GM12865 (cell line): ENCODE measurements at regions not wholly inside any gene's neighbourhood (a gene's known extent, or its start where the extent isn't known, plus 50 kb on each side); places are given as distances from the start of the nearest gene placed in this dataset.

ENCODE experiments used
- DNase-seq: peaks from one replicate; pipeline ENCODE4 v3.0.0; 2010; ENCODE audit warnings: low read depth
- H3K4me3 ChIP-seq: 2 replicates; pipeline ENCODE4 v1.5.1; 2011; ENCODE audit warnings: mild to moderate bottlenecking, low read depth, low read length, control low read depth
- TF ChIP-seq, protein P1 (sequence below): IDR thresholded peaks from 2 replicates; pipeline ENCODE4 v1.5.1; 2011; ENCODE audit warnings: low read length, control low read depth, low read depth, inconsistent platforms; ENCODE audit not compliant: insufficient read depth; ENCODE audit errors: missing control alignments

- TF ChIP-seq, protein P1, sequence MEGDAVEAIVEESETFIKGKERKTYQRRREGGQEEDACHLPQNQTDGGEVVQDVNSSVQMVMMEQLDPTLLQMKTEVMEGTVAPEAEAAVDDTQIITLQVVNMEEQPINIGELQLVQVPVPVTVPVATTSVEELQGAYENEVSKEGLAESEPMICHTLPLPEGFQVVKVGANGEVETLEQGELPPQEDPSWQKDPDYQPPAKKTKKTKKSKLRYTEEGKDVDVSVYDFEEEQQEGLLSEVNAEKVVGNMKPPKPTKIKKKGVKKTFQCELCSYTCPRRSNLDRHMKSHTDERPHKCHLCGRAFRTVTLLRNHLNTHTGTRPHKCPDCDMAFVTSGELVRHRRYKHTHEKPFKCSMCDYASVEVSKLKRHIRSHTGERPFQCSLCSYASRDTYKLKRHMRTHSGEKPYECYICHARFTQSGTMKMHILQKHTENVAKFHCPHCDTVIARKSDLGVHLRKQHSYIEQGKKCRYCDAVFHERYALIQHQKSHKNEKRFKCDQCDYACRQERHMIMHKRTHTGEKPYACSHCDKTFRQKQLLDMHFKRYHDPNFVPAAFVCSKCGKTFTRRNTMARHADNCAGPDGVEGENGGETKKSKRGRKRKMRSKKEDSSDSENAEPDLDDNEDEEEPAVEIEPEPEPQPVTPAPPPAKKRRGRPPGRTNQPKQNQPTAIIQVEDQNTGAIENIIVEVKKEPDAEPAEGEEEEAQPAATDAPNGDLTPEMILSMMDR = no peak
- peak; percentile 32 for DNase-seq
- H3K4me3 ChIP-seq = no peak overlapping the region
Measured at GRCh38 chr1:229092377-229093237, 178.3 kb upstream of the RAB4A start.

- no peak overlapping the region for H3K4me3 ChIP-seq
- no peak for DNase-seq
- TF ChIP-seq, protein P1 = no peak
Measured at GRCh38 chr1:229093238-229093540, 177.7 kb upstream of the RAB4A start.

- H3K4me3 ChIP-seq = no peak overlapping the region
- TF ChIP-seq, protein P1 = no peak
- DNase-seq = no peak
Measured at GRCh38 chr1:229093609-229094336, 177.1 kb upstream of the RAB4A start.

DNA sequence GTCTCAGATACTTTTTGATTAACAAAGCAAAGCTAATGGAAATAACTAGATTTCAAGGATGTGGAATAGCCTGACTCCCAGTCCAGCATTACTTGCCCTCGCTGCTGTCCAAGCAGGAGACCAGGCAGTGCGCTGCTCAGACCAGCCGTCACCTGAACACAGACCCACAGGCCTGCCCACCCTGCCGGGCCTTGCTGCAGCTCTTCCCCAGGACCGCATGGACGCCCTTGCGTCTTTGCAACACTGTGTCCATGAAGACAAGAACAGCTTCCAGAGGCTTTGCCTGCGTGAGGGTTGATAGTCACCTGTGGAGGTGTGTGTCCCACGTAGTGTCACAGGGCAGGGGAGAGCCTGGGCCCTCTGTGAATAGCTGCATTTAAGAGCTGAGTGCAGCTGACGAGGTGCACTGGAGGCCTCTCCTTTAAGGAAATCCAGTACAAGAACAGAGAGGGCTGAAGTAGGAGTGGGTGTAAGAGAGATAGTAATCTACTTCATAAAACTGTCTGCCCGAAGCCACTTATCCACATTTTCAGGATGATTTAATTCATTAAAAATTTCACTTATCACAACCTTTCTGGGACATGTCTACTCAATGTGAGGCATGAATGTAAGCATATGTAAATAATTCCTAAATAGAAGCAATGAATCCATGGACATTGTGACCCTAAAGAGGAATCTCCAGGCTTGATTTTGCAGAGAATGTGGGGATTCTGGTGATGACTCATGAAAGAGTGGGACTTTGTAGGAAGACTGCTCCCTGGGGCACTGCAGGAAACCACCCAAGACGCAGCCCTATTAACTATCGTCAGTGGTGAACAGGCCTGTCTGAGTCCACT lies 176.2 kb upstream of the RAB4A start:
- H3K4me3 ChIP-seq = no peak overlapping the region
- TF ChIP-seq, protein P1 = no peak
- no peak for DNase-seq

GRCh38 chr1:229095325-229095724 lies 175.6 kb upstream of the RAB4A start:
- H3K4me3 ChIP-seq = no peak overlapping the region
- TF ChIP-seq, protein P1 = no peak
- DNase-seq = no peak

DNA sequence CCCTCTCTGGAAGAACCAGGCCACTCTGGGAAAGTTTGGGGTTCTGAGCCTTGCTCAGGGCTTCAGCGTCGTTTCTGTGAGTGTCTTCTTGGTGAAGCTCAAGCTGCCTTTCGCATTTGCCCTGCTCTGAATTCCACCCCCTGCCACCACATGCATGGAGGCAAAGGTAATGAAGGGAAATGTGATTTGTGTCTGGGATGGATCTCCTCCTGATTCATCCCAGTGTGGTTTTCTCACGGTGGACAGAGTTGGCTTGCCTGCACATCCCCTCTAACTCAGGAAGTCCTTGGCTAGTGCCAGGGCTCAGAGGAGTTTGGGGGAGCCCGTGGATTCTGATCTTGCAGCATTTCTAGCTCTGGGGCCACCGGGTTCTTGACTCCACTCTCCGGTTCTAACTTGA lies 173.6 kb upstream of the RAB4A start:
- no peak overlapping the region for H3K4me3 ChIP-seq
- DNase-seq = no peak
- TF ChIP-seq, protein P1 = no peak
